Epithelial cell of esophagus (primary cell): ENCODE measurements at regions not wholly inside any gene's neighbourhood (a gene's known extent, or its start where the extent isn't known, plus 50 kb on each side); places are given as distances from the start of the nearest gene placed in this dataset.

ENCODE experiments used
- DNase-seq: peaks from one replicate; pipeline ENCODE4 v3.0.0; 2010; ENCODE audit warnings: low read depth
- H3K4me3 ChIP-seq: 2 replicates; pipeline ENCODE4 v1.5.1; 2011; ENCODE audit warnings: mild to moderate bottlenecking, low read length, control low read depth
- TF ChIP-seq, protein P1 (sequence below): IDR thresholded peaks from 2 replicates; pipeline ENCODE4 v1.5.1; 2011; ENCODE audit warnings: low read depth, mild to moderate bottlenecking, low read length, control low read depth, inconsistent platforms; ENCODE audit not compliant: insufficient read depth; ENCODE audit errors: missing control alignments

DNA sequence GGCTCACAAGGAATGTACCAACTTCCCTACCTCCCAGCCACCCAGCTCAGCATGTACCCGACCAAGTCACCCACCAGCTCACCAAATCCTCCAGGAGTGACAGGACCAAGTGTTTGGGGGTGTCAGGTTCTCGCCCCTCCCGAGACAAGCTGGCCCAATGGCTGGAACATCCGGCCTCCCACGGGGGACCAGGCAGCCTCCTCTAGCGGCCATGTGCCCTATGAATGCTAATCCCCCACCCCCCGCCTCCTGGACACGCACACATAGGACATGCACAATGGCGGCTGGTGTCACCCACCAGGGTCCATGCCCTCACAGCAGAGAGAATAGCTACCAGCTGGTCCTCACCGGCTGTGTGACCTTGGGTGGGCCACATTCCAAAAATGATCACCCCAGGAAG lies 151.0 kb downstream of the MN1 start:
- TF ChIP-seq, protein P1, sequence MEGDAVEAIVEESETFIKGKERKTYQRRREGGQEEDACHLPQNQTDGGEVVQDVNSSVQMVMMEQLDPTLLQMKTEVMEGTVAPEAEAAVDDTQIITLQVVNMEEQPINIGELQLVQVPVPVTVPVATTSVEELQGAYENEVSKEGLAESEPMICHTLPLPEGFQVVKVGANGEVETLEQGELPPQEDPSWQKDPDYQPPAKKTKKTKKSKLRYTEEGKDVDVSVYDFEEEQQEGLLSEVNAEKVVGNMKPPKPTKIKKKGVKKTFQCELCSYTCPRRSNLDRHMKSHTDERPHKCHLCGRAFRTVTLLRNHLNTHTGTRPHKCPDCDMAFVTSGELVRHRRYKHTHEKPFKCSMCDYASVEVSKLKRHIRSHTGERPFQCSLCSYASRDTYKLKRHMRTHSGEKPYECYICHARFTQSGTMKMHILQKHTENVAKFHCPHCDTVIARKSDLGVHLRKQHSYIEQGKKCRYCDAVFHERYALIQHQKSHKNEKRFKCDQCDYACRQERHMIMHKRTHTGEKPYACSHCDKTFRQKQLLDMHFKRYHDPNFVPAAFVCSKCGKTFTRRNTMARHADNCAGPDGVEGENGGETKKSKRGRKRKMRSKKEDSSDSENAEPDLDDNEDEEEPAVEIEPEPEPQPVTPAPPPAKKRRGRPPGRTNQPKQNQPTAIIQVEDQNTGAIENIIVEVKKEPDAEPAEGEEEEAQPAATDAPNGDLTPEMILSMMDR, result no peak
- DNase-seq, result no peak

DNA sequence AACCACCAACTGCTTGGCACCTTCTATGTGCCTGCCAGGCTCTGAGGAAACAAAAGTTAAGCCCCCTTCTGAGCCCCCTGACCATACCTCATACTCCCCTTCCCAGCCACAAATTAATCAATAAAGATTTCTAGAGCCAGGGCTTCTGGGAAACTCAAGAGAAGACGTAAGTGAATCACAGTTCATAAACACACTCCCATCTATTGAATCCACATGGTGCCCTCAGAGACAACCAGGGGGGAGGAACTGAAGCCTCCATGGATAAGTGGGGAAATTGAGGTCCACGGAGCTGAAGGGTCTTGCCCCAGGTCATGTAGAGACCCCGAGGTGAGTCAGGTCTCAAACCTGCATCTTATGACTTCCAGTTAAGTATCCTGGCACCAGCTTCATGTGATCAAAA lies 150.6 kb downstream of the MN1 start:
- TF ChIP-seq, protein P1, result no peak
- H3K4me3 ChIP-seq, result no peak overlapping the region
- DNase-seq, result no peak

More for the DNA sequence above, 151.0 kb downstream of the MN1 start:
- H3K4me3 ChIP-seq, result no peak overlapping the region

DNA sequence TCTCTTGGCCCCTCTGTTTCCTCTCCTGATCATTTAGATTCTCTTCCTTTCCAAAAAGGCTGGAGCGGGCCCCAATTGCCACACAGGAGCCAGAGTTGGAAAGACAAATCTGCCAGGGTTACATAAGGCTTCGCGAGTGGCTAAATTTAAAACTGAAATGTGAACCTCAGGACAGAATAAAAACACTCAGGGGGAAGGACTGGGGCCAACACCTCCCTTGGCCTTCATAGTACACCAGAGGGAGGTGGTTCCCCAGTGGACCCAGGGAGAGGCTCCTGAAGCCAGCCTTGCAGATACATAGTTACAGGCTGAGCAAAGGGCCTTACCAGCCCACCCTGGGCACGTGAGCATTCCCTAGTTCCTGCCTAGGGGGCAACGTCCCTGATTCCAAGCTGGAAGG lies 150.1 kb downstream of the MN1 start:
- no peak overlapping the region for H3K4me3 ChIP-seq
- no peak for DNase-seq
- TF ChIP-seq, protein P1, result no peak

DNA sequence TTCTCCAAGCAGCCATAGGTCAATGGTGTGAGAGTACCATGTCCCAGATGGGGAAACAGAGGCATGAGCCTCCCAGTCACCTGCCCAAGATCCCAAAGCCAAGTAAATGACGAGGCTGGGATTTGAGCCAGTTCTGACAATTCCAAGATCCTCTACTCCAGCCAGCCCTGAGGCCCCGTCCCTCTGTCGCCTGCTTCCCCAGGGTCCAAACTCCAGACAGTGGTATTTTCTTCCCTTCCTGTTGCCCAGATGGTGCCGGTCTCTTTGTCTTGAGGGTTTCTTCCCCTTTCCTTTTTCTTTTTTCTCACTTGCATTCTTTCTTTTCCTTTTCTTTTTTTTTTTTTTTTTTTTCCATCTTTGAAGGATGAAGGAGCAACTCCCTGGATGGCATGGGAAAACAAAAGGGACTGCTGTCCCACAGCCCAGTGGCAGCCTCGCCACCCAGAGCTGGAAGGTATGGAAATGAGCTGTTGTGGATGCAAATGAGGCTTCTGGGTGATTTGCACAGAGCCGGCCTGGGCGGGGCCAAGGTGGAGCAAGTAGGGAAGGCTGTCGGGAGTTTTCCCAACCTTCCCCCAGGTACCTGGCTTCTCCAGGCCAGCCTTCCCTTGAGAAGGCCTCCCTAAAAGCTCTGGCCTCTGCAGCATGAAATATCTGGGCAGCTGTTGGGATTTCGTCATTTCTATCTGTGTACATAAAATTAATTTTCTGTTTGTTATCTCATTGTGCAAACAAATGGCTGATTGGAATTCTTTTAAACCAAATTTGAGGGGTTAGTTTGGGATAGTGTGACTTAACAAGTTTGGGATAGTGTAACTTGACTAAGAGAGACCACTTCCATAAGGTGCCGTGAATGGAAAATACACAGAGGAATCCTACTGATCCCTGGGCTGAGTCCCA lies 146.8 kb downstream of the MN1 start:
- H3K4me3 ChIP-seq, result no peak overlapping the region
- TF ChIP-seq, protein P1, result no peak
- peak; percentile 49 for DNase-seq

DNA sequence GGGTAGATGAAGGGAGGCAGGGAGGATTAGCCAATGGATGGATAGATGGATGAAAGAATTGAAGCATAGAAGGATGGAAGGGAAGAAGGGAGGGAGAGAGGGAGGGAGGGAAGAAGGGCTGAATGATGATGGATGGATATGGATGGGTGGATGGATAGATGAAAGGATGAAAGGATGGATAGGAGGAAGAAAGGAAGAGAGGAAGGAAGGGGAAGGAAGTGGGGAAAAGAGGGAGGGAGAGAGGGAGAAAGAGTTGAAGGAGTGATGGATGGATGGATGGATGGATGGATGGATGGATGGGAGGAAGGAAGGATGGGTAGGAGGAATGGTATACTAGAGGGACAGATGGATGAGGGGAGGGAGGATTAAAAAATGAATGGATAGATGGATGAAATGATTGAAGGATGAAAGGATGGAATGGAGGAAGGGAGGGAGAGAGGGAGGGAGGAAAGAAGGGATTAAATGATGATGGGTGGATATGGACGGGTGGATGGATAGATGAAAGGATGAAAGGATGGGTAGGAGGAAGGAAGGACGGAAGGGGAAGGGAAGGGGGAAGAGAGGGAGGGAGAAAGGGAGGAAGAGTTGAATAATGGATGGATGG lies 145.9 kb downstream of the MN1 start:
- no peak overlapping the region for H3K4me3 ChIP-seq
- TF ChIP-seq, protein P1, result no peak
- DNase-seq, result no peak

DNA sequence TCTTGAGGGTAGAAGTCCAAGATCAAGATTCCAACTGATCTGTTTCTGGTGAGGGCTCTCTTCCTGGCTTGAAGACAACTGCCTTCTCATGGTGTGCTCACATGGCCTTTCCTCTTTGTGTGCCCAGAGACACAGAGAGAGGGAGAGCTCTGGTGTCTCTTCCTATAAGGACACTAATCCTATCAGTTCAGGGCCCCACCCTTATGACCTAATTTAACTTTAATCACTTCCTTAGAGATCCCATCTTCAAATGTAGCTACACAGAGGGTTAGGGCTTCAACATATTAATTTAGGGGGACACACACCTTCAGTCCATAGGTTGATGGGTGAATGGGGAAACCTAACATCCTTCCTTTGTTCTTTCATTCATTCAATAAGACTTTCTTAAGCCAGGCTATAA lies 144.6 kb downstream of the MN1 start:
- TF ChIP-seq, protein P1, result no peak
- H3K4me3 ChIP-seq, result no peak overlapping the region
- no peak for DNase-seq
